Pulmonary artery endothelial cell (primary cell): ENCODE measurements at regions not wholly inside any gene's neighbourhood (a gene's known extent, or its start where the extent isn't known, plus 50 kb on each side); places are given as distances from the start of the nearest gene placed in this dataset.
"Not testable (repeated sequence)": the region's sequence is repeated elsewhere in the genome, so short reads cannot be mapped to it uniquely, and the experiment has no call there.

Source experiments
- DNase-seq: peaks from one replicate; pipeline ENCODE4 v3.0.0-alpha.2; 2011; ENCODE audit warnings: low read depth, low spot score

DNA sequence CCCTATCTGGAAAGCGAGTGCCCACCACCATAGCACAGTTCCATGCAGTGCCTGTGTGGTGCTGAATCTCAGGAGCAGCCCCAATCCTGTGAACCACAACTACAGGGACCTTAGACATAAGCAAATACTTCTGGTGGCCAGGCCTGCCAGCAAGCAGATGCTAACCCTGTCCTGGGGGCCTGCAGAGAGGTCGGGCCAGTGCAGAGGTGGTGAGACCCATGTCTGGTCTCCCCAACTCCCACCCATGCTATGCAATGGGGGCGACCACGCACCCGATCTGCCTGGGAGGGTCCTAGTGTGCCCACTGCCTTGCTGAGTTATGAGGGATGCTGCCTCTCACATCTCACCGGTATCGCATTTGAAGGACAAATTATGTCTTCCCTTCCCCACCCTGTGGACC lies 151.6 kb upstream of the ZNF337 start:
- no peak for DNase-seq

DNA sequence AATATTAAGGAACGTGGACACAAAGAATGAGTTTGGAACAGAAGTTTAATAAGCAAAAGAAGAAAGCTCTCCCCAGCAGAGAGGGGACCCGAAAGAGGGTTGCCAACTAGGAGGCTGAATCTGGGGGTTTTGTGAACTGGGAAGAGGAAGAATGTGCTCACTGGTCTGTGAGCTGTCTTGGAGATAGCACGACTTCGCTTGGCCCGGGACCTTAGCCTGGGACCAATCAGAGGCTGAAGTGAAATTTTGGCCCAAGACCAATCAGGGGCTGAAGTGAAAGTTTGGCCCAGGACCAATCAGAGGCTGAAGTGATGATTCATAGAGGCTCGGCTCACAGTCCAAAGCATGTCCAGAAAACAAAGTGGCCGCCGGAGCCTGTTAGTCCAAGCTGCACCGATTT lies 148.0 kb upstream of the ZNF337 start:
- not testable (repeated sequence) for DNase-seq

- not testable (repeated sequence) for DNase-seq
Measured at GRCh38 chr20:25813511-25813910, 116.9 kb upstream of the ZNF337 start.

GRCh38 chr20:25798174-25798993 lies 101.7 kb upstream of the ZNF337 start:
- DNase-seq = not testable (repeated sequence)

DNA sequence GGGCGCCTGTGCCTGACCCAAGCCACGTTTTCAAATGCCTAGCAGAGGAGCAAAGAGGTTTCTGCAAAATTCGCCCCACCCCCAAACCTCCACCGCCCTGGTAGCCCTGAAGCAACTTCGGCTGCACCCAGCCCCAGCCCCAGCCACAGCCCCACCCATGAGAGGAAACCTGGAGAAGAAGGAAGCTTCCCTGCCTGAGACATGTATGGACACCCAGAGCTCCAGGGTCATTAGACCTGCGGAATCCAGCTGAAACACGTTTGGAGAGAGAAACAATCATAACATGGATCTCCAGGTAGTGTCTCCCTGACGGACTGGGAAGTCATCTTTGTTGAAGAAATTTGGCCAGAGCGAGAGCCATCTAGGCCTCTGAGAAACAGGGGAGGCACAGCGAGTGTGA lies 100.4 kb upstream of the ZNF337 start:
- DNase-seq = not testable (repeated sequence)

- not testable (repeated sequence) for DNase-seq
Measured at GRCh38 chr20:25777241-25777640, 80.6 kb upstream of the ZNF337 start.

- DNase-seq = not testable (repeated sequence)
Measured at GRCh38 chr20:25774711-25775110, 78.1 kb upstream of the ZNF337 start.

DNA sequence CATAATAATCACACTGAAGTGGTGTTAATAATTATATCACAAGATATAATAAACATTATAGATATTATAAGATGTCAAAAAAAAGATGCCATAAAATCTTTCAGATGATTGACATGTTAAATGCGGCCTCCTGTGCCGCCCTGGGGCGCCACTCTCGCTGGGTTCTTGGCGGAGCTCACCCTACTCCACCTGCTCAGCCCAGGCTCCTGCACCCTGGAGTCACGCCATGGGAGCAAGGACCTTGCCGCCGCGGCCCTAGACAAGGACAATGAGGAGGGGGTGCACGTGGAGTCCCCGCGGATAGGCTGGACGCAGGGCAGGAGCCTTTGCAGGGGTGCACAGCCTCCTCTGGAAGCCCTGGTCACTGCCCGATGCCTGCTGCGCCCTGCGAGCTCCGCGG lies 77.5 kb upstream of the ZNF337 start:
- DNase-seq = not testable (repeated sequence)

DNA sequence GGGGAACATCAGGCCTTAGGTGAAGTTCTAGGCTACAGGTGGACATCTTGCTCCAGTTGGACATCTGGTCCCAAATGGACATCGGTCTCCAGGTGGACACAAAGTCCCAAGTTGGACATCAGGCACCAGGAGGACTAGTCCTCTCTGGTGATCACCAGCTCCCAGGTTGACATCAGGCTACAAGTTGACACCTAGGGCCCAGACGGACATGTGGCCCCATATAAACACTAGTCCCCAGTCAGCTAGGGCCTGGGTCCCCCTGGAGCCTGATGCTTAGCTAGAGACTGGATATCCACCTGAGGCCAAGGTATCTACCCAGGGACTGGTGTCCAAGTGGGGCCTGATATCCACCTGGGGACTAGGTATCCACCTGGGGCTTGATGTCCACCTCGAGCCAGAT lies 75.8 kb upstream of the ZNF337 start:
- DNase-seq = not testable (repeated sequence)

DNA sequence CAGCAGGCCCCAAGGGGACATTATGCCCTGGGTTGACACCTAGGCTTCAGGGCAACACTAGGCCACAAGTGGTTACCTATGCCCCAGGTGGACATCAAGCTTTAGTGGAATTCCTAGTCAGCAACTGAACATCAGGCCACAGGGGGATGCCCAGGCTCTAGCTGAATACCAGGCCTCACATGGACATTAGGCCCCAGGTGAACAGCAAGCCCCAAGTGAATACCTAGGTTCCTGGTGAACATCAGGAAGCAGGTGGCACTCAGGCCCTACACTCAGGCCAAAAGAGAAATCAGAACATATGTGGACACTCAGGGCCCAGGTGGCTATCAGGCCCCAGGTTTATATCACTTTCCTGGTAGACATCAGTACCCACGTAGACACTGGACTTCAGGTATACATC lies 75.2 kb upstream of the ZNF337 start:
- not testable (repeated sequence) for DNase-seq

DNA sequence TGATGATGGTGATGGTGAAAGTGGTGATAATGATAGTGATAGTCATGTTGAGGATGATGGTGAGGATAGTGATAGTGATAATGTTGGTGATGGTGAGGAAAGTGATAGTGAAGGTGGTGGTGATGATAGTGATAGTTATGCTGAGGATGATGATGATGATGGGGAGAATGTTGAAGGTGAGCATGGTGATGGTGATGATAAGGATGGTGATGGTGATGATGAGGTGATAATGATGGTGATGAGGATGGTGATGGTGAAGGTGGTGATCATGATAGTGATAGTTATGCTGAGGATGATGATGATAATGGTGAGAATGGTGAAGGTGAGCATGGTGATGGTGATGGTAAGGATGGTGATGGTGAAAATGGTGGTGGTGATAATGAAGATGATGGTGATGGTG lies 64.9 kb upstream of the ZNF337 start:
- no peak for DNase-seq

DNA sequence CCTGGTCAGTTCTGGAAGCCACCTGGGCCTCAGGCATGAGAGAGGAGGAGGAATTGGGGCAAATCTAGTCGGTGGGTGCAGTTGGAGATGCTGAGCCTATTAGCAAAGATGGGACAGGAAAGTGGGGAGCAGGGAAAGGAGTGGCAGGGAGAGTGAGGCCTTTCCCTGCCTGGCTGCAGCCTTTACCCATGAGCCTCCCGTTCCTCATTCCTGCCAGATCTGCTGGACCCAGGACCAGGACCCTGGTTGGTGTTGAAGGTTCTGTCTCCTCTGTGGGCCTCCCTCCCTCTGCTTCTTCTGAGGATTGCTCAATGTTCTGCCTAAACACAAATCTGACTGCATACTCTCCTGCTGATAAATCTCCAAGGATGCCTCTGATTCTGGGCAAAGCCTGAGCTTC lies 64.4 kb upstream of the ZNF337 start:
- not testable (repeated sequence) for DNase-seq

GRCh38 chr20:25750765-25751696 lies 54.4 kb upstream of the ZNF337 start:
- no peak for DNase-seq

- DNase-seq = no peak
Measured at GRCh38 chr20:25750220-25750764, 53.6 kb upstream of the ZNF337 start.

- no peak for DNase-seq
Measured at GRCh38 chr20:25749649-25750048, 53.0 kb upstream of the ZNF337 start.
